ENCODE measurements at regions not wholly inside any gene's neighbourhood (a gene's known extent, or its start where the extent isn't known, plus 50 kb on each side); places are given as distances from the start of the nearest gene placed in this dataset.
"Not testable (repeated sequence)": the region's sequence is repeated elsewhere in the genome, so short reads cannot be mapped to it uniquely, and the experiment has no call there.

- Mint-ChIP-seq H3K4me3 (no peak overlapping the region), H3K27ac (no peak overlapping the region), H3K4me1 (no peaks in the 10 kb centered on the region), H3K9me3 (peaks cover 0 to 2% (median 0%) of the 10 kb centered on the region in 6 donors), H3K27me3 (ENCODE audit: low read depth in 3 of 3) (peaks cover 0 to 20% (median 4%) of the 10 kb centered on the region in 3 donors), H3K36me3 (peaks cover 0 to 8% (median 0%) of the 10 kb centered on the region in 3 donors)
- no peak for DNase-seq
These were observed 177.8 kb upstream of the ARID1B start for GRCh38 chr6:156599366-156599765.

- DNase-seq, result no peak
- peaks cover 0 to 8% (median 0%) of the 10 kb centered on the region in 3 donors for H3K36me3 Mint-ChIP-seq
- no peaks in the 10 kb centered on the region for H3K4me1 Mint-ChIP-seq
- no peak overlapping the region for H3K27ac Mint-ChIP-seq
- H3K9me3 Mint-ChIP-seq, result peaks cover 0 to 2% (median 0%) of the 10 kb centered on the region in 6 donors
- H3K27me3 Mint-ChIP-seq (ENCODE audit: low read depth in 3 of 3), result peaks cover 0 to 17% (median 4%) of the 10 kb centered on the region in 3 donors
- H3K4me3 Mint-ChIP-seq, result no peak overlapping the region
These were observed 178.4 kb upstream of the ARID1B start for GRCh38 chr6:156598855-156599180.

DNA sequence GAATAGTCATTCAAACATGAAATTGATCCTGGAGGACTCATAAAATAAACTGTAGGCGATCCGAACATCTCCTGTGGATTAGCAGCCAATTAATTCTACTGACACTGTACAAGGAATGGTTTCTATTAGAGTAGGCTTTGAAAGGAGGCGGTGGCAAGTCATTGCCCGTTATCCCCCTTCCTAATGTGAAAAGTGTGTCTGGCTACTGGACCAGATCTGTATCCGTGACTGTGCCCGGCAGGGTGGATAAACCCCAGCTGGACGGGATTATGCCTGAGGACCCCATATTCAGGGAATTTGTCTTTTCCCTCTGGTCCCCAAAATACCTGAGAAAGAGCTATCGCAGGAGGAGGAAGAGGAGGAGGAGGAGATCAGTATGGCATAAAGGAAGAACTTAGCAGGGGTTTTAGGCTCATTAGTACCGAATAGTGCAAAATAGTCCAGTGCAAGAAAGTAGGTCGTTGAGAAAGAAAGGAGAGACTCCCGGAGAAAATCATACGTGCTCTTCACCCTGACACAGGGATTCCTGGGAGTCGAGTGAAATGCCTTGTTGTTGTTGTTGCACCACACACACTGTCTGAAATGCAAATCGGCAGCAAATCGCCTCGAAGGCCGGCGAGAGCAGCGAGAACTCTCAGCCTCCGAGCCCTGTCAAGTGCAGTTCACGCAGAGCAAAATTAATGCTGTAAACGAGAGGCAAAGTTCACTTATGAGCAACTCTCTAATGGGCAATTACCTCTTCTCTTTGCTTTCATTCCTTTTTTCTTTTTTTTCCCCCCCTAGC is 178.9 kb upstream of the ARID1B start:
- no peaks in the 10 kb centered on the region for H3K4me1 Mint-ChIP-seq
- peaks cover 0 to 8% (median 0%) of the 10 kb centered on the region in 3 donors for H3K36me3 Mint-ChIP-seq
- H3K4me3 Mint-ChIP-seq, result no peak overlapping the region
- no peak overlapping the region for H3K27ac Mint-ChIP-seq
- no peak for DNase-seq
- peaks cover 0 to 16% (median 4%) of the 10 kb centered on the region in 3 donors for H3K27me3 Mint-ChIP-seq (ENCODE audit: low read depth in 3 of 3)
- H3K9me3 Mint-ChIP-seq, result peaks cover 0 to 2% (median 0%) of the 10 kb centered on the region in 6 donors

DNA sequence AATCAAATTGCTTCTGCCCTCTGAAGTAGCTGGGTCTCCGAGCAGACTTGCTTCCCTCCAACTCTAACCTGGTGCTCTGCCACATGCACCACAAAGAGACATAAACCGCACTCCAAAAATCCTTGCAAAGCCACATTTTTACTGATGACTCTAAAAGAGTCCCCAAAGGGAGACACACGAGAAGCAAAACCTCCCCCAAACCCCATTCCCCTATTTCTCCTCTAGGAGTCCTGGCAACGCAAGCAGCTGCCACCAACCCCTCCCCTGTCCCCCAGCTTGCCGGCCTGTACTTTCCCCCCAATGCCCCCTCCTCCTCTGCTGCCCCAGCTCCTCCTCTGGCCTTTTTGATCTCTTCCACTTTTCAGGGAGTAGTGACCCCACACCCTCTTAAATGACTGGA is 180.1 kb upstream of the ARID1B start:
- Mint-ChIP-seq H3K9me3 (no peaks in the 10 kb centered on the region), H3K27me3 (ENCODE audit: low read depth in 3 of 3) (peaks cover 0 to 21% (median 3%) of the 10 kb centered on the region in 3 donors), H3K36me3 (peaks cover 0 to 8% (median 0%) of the 10 kb centered on the region in 3 donors), H3K27ac (no peak overlapping the region), H3K4me1 (no peaks in the 10 kb centered on the region), H3K4me3 (no peak overlapping the region)
- DNase-seq, result no peak

- no peak overlapping the region for H3K27ac Mint-ChIP-seq
- no peaks in the 10 kb centered on the region for H3K9me3 Mint-ChIP-seq
- H3K36me3 Mint-ChIP-seq, result peaks cover 0 to 8% (median 0%) of the 10 kb centered on the region in 3 donors
- H3K4me1 Mint-ChIP-seq, result no peaks in the 10 kb centered on the region
- H3K4me3 Mint-ChIP-seq, result no peak overlapping the region
- no peak for DNase-seq
- H3K27me3 Mint-ChIP-seq (ENCODE audit: low read depth in 3 of 3), result peaks cover 0 to 16% (median 5%) of the 10 kb centered on the region in 3 donors
These were observed 181.7 kb upstream of the ARID1B start for GRCh38 chr6:156595476-156595875.

DNA sequence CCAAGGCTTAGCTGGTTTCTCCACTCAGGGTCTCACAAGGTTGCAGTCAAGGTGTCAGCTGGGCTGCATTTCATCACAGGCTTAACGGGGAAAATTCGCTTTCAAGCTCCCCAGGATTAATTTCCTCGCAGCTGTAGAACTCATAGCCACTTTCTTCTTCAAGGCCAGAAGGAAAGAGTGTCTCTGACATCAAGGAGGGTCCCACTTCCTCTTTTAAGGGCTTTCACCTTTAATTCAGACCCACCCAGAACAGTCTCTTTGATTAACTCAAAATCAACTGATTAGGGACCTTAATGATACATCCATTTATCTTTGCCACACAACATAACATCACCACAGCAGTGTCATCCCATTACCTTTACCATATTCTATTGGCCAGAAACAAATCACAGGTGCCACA is 183.3 kb upstream of the ARID1B start:
- peaks cover 0 to 3% (median 0%) of the 10 kb centered on the region in 3 donors for H3K36me3 Mint-ChIP-seq
- H3K4me1 Mint-ChIP-seq, result no peaks in the 10 kb centered on the region
- H3K27ac Mint-ChIP-seq, result no peak overlapping the region
- peaks cover 0 to 10% (median 5%) of the 10 kb centered on the region in 3 donors for H3K27me3 Mint-ChIP-seq (ENCODE audit: low read depth in 3 of 3)
- no peak for DNase-seq
- no peaks in the 10 kb centered on the region for H3K9me3 Mint-ChIP-seq
- no peak overlapping the region for H3K4me3 Mint-ChIP-seq

- no peaks in the 10 kb centered on the region for H3K9me3 Mint-ChIP-seq
- peaks cover 0 to 3% (median 0%) of the 10 kb centered on the region in 3 donors for H3K36me3 Mint-ChIP-seq
- no peak overlapping the region for H3K4me3 Mint-ChIP-seq
- peaks cover 0 to 6% (median 5%) of the 10 kb centered on the region in 3 donors for H3K27me3 Mint-ChIP-seq (ENCODE audit: low read depth in 3 of 3)
- DNase-seq, result no peak
- H3K27ac Mint-ChIP-seq, result no peak overlapping the region
- H3K4me1 Mint-ChIP-seq, result no peaks in the 10 kb centered on the region
These were observed 184.1 kb upstream of the ARID1B start for GRCh38 chr6:156593127-156593526.

GRCh38 chr6:156590482-156590881 is 186.7 kb upstream of the ARID1B start:
- H3K27me3 Mint-ChIP-seq (ENCODE audit: low read depth in 3 of 3), result peaks cover 0 to 10% (median 7%) of the 10 kb centered on the region in 3 donors

DNA sequence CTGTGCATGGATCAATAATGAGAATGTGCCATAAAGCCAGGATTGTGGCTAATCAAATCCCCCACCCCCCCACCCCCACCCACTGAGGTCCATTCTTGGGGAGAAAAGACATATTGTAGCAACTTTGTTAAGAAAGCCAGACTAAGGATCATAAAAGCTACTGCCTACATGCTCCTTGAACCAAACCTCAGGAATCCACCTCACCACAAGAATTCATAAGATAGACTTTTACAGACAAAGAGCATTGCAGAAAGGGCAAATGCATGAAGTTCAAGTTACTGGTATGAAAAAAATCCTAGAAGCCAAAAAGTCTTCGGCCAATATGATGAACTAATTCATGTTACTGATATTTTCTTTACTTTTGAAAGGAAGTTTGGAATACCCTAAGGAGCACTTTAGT is 187.9 kb upstream of the ARID1B start:
- H3K36me3 Mint-ChIP-seq, result no peaks in the 10 kb centered on the region
- no peaks in the 10 kb centered on the region for H3K4me1 Mint-ChIP-seq
- peaks cover 0 to 10% (median 5%) of the 10 kb centered on the region in 3 donors for H3K27me3 Mint-ChIP-seq (ENCODE audit: low read depth in 3 of 3)
- H3K4me3 Mint-ChIP-seq, result no peak overlapping the region
- no peaks in the 10 kb centered on the region for H3K9me3 Mint-ChIP-seq
- no peak for DNase-seq
- no peak overlapping the region for H3K27ac Mint-ChIP-seq

More at GRCh38 chr6:156590482-156590881, 186.7 kb upstream of the ARID1B start:
- no peak for DNase-seq
- H3K4me3 Mint-ChIP-seq, result no peak overlapping the region
- H3K4me1 Mint-ChIP-seq, result no peaks in the 10 kb centered on the region
- no peaks in the 10 kb centered on the region for H3K9me3 Mint-ChIP-seq
- H3K27ac Mint-ChIP-seq, result no peak overlapping the region
- H3K36me3 Mint-ChIP-seq, result peaks cover 0 to 3% (median 0%) of the 10 kb centered on the region in 3 donors

GRCh38 chr6:156587751-156588301 is 189.4 kb upstream of the ARID1B start:
- H3K27ac Mint-ChIP-seq, result no peak overlapping the region
- H3K9me3 Mint-ChIP-seq, result no peaks in the 10 kb centered on the region
- no peaks in the 10 kb centered on the region for H3K4me1 Mint-ChIP-seq
- DNase-seq, result no peak
- H3K4me3 Mint-ChIP-seq, result no peak overlapping the region
- no peaks in the 10 kb centered on the region for H3K36me3 Mint-ChIP-seq
- H3K27me3 Mint-ChIP-seq (ENCODE audit: low read depth in 3 of 3), result peaks cover 0 to 11% (median 10%) of the 10 kb centered on the region in 3 donors

GRCh38 chr6:156587071-156587470 is 190.1 kb upstream of the ARID1B start:
- no peaks in the 10 kb centered on the region for H3K9me3 Mint-ChIP-seq

DNA sequence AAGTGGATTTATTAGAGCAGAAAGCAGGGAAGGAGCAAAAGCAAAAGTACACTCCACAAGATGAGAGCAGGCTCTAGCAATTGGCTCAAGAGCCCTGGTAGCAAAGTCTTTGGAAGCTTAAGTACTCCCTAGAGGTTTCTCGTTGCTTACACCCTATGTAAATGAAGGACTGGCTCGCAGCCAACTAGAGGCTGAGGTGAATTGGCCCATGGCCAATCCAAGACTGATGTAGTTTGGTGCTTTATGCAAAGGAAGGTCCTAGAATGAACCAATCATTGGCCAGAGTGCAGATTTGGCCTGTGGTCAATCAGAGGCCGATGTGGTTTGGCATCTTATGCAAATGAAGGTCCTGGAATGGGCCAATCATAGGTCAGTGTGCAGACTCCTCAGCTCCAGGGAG is 191.3 kb upstream of the ARID1B start:
- Mint-ChIP-seq H3K4me1 (no peaks in the 10 kb centered on the region), H3K9me3 (peaks cover 0 to 2% (median 0%) of the 10 kb centered on the region in 6 donors), H3K27ac (no peak overlapping the region), H3K4me3 (no peak overlapping the region), H3K27me3 (ENCODE audit: low read depth in 3 of 3) (peaks cover 0 to 11% (median 7%) of the 10 kb centered on the region in 3 donors), H3K36me3 (no peaks in the 10 kb centered on the region)
- no peak for DNase-seq

More at GRCh38 chr6:156587071-156587470, 190.1 kb upstream of the ARID1B start:
- no peaks in the 10 kb centered on the region for H3K36me3 Mint-ChIP-seq
- H3K4me3 Mint-ChIP-seq, result no peak overlapping the region
- DNase-seq, result no peak
- H3K27ac Mint-ChIP-seq, result no peak overlapping the region
- no peaks in the 10 kb centered on the region for H3K4me1 Mint-ChIP-seq
- H3K27me3 Mint-ChIP-seq (ENCODE audit: low read depth in 3 of 3), result peaks cover 0 to 11% (median 7%) of the 10 kb centered on the region in 3 donors

DNA sequence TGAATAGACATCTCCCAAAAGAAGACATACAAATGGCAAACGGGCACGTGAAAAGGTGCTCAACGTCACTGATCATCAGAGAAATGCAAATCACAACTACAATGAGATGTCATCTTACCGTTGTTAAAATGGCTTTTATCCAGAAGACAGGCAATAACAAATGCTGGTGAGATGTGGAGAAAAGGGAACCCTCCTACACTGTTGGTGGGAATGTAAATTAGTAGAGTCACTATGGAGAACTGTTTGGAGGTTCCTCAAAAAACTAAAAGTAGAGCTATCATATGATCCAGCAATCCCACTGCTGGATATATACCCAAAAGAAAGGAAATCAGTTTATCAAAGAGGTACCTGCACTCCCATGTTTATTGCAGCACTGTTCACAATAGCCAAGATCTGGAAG is 193.1 kb upstream of the ARID1B start:
- not testable (repeated sequence) for H3K36me3 Mint-ChIP-seq; H3K27ac Mint-ChIP-seq; DNase-seq; H3K4me3 Mint-ChIP-seq; H3K27me3 Mint-ChIP-seq (ENCODE audit: low read depth in 3 of 3); H3K9me3 Mint-ChIP-seq; H3K4me1 Mint-ChIP-seq

- peaks cover 0 to 11% (median 9%) of the 10 kb centered on the region in 3 donors for H3K27me3 Mint-ChIP-seq (ENCODE audit: low read depth in 3 of 3)
- no peaks in the 10 kb centered on the region for H3K4me1 Mint-ChIP-seq
- DNase-seq, result no peak
- H3K4me3 Mint-ChIP-seq, result no peak overlapping the region
- H3K27ac Mint-ChIP-seq, result no peak overlapping the region
- H3K9me3 Mint-ChIP-seq, result peaks cover 0 to 7% (median 0%) of the 10 kb centered on the region in 6 donors
- no peaks in the 10 kb centered on the region for H3K36me3 Mint-ChIP-seq
These were observed 194.1 kb upstream of the ARID1B start for GRCh38 chr6:156583083-156583482.
